ENCODE measurements at regions not wholly inside any gene's neighbourhood (a gene's known extent, or its start where the extent isn't known, plus 50 kb on each side); places are given as distances from the start of the nearest gene placed in this dataset.

GRCh38 chr18:22846697-22847096 lies 86.4 kb upstream of the RBBP8 start:
- TF ChIP-seq POLR2A (IDR thresholded peaks at IDR 0.05; ENCODE audit: low read depth, low read length), result no peak
- no peak for TF ChIP-seq SPI1 (IDR thresholded peaks at IDR 0.05; ENCODE audit: low read depth, low read length)
- TF ChIP-seq POLR2AphosphoS5 (IDR thresholded peaks at IDR 0.05; ENCODE audit: low read depth, low read length), result no peak
- no peak for TF ChIP-seq PAX5 (IDR thresholded peaks at IDR 0.05; ENCODE audit: insufficient read depth, low read length, severe bottlenecking)
- TF ChIP-seq TAF1 (IDR thresholded peaks at IDR 0.05; ENCODE audit: low read depth, low read length), result no peak
